Activated T-helper 17 cell treated with anti-CD3 and anti-CD28 coated beads, Interleukin-2, amount 50 U/mL, for 72 hours (primary cell): ENCODE measurements at regions not wholly inside any gene's neighbourhood (a gene's known extent, or its start where the extent isn't known, plus 50 kb on each side); places are given as distances from the start of the nearest gene placed in this dataset.

Experiments used
- ATAC-seq: fragments of 150-1000 bp; cut with Tn5 transposase; replicated peaks from 2 replicates; pipeline ENCODE4 v1.10.0; 2021; ENCODE audit warnings: mild to moderate bottlenecking, moderate library complexity
- H3K27ac Mint-ChIP-seq: one replicate; pipeline ENCODE4 v1.8.0; 2022; ENCODE audit warnings: mixed read lengths
- H3K27me3 Mint-ChIP-seq: one replicate; pipeline ENCODE4 v1.8.0; 2022; ENCODE audit warnings: mixed read lengths
- H3K36me3 Mint-ChIP-seq: one replicate; pipeline ENCODE4 v1.8.0; 2022; ENCODE audit warnings: low read depth, mild to moderate bottlenecking, mixed read lengths
- H3K4me1 Mint-ChIP-seq: one replicate; pipeline ENCODE4 v1.8.0; 2022; ENCODE audit warnings: mixed read lengths
- H3K4me3 Mint-ChIP-seq: one replicate; pipeline ENCODE4 v1.8.0; 2022; ENCODE audit warnings: mild to moderate bottlenecking, mixed read lengths
- H3K9me3 Mint-ChIP-seq: one replicate; pipeline ENCODE4 v1.8.0; 2022; ENCODE audit warnings: mixed read lengths

DNA sequence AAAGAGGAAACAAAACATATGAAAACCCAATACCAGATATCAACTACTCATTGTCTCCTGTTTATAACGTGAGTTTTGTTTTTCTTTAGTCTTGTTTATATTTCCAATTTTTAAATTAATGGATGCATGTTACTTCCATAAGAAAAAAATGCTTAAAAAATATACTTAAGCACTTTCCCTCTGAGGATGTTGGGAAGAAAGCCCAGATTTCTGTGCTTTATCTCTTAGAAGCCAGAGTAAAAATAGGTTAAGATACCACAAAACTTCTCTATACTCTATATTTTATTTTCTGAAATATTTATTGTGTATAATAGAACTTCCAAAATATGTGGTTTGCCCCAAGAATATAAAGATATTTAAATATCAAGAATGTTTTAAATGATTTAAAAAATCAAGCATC, 633.9 kb downstream of the STK39 start:
- no peak overlapping the region for H3K4me3 Mint-ChIP-seq
- H3K36me3 Mint-ChIP-seq = no peaks in the 10 kb centered on the region
- ATAC-seq = no peak
- no peaks in the 10 kb centered on the region for H3K27me3 Mint-ChIP-seq
- H3K4me1 Mint-ChIP-seq = no peaks in the 10 kb centered on the region
- H3K27ac Mint-ChIP-seq = no peak overlapping the region
- H3K9me3 Mint-ChIP-seq = no peaks in the 10 kb centered on the region

DNA sequence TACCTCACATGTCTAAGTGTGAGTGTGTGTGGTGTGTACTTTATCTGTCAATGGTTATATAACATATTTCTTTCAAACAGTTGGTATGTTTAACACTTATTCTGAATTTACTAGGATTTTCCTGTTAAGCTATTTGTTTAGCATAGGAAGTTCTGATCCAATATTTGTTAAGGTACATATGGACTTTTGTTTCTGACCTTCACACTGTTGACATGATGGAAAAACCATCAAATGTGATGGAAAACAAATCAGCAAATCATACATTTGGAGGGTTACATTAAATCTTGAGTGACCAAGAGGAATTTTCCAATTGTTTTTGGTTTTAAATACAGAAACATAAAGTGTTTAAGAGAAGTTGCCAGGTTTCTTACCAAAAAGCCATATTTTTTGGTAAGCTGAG, 638.9 kb downstream of the STK39 start:
- H3K27ac Mint-ChIP-seq = no peak overlapping the region
- H3K27me3 Mint-ChIP-seq = no peaks in the 10 kb centered on the region
- no peak for ATAC-seq
- no peak overlapping the region for H3K4me3 Mint-ChIP-seq
- H3K4me1 Mint-ChIP-seq = no peaks in the 10 kb centered on the region
- H3K36me3 Mint-ChIP-seq = no peaks in the 10 kb centered on the region
- H3K9me3 Mint-ChIP-seq = no peaks in the 10 kb centered on the region

DNA sequence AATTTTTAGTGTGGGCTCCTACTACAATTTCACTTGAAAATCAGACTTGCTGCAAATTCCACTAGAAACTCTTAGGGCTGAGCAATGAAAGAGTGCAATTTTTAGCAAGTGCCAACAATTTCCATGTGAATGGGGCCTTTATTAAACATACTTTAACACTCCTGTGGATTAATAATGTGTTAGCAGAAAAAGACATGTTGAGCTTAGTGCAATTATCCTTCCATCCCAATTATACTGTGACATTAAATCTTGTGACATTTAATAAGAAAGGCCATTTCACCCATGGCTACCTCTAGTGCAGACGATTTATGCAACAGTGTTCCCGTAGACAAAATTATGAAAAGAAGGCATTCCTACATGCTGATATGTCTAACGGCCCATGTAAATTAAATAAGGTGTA, 639.7 kb downstream of the STK39 start:
- Mint-ChIP-seq H3K27me3 (no peaks in the 10 kb centered on the region), H3K4me3 (no peak overlapping the region), H3K36me3 (no peaks in the 10 kb centered on the region), H3K4me1 (no peaks in the 10 kb centered on the region), H3K27ac (no peak overlapping the region), H3K9me3 (no peaks in the 10 kb centered on the region)
- ATAC-seq = no peak

DNA sequence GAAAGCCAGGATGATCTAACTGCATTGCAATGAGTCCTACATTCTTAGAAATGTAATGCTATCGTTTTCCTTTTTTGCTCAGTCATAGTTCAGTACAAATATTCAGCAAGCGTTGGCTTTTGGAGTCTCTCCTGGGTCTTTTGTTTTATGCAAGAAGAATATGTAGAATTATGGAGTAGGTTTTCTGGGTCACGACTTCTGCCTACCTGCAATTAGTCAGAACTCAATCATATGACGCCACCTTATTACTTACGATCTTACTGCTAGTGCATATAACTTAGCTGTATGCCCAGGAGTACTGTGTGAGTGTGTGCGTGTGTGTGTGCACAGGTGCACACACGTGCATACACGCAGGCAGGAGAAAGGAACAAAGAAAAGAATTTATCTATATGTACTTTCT, 640.2 kb downstream of the STK39 start:
- no peak overlapping the region for H3K27ac Mint-ChIP-seq
- ATAC-seq = no peak
- no peaks in the 10 kb centered on the region for H3K9me3 Mint-ChIP-seq
- no peak overlapping the region for H3K4me3 Mint-ChIP-seq
- H3K36me3 Mint-ChIP-seq = no peaks in the 10 kb centered on the region
- H3K27me3 Mint-ChIP-seq = no peaks in the 10 kb centered on the region
- H3K4me1 Mint-ChIP-seq = no peaks in the 10 kb centered on the region

DNA sequence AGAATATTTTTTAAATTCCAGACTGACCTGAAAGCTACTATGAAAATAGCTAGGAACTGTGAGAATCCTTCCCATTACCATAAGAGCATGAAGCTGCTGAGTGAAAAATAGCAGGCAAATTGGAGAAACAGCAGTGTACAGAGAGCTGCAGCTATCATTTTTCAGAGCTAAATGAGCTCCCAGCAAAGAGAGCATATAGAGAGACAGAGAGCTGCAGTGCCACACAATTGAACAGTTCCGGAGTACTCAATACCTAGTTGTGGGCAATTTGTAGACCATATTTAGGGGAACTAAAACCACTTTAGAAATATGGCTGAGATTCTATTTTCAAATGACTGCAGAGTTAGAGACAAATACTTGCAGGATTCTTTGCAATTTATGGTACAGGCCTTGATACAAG, 645.3 kb downstream of the STK39 start:
- Mint-ChIP-seq H3K36me3 (no peaks in the 10 kb centered on the region), H3K9me3 (no peaks in the 10 kb centered on the region), H3K4me3 (no peak overlapping the region), H3K4me1 (no peaks in the 10 kb centered on the region), H3K27me3 (no peaks in the 10 kb centered on the region), H3K27ac (no peak overlapping the region)
- no peak for ATAC-seq

DNA sequence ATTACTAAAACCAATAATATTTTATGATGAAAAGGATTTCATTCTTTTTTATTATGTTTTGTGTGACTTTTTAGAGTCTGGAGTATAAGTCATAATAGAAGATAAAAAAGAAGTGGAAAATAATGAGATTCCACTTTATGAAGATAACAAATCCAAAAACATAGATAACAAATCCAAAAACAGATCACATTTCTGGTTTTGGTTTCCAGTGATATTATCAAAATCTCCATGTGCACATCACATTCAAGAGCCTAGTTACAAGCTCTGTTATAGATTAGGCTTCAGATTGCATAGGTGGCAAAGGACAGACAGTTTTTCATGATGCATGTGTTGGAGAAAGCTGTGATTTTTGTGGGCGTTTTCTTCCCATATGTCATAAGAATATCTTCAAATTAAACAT, 648.2 kb downstream of the STK39 start:
- Mint-ChIP-seq H3K27ac (no peak overlapping the region), H3K9me3 (no peaks in the 10 kb centered on the region), H3K36me3 (no peaks in the 10 kb centered on the region)

DNA sequence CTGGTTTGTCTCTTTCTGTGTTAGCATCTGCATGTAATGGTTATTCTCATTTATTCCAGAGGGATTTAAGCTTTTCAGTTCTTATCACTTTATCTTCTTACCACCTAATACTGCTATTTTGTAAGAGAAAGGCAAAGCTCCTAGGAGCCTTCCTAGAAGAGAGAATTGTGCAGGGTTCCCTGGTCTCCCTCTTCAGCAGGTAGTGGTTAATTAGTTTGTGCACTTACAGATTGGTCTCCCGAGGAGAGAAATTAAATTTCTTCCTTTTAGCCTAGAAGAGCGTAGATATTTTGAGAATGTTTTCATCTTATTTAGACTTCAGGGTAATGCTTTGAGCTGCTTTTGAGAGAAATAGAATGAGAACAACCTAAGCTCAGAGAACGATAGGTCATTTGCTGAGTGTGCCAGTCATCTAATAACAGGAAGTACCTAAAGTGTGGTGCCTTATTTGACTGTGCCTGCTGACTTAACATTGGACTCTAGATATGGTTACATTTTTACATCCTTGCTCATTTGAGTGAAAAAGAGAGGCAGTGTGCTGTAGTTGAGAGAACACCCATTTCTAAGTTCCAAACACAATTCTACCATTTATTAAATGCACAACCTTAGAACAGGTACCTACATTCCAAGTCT, 651.4 kb downstream of the STK39 start:
- no peak overlapping the region for H3K27ac Mint-ChIP-seq
- H3K9me3 Mint-ChIP-seq = no peaks in the 10 kb centered on the region
- no peaks in the 10 kb centered on the region for H3K4me1 Mint-ChIP-seq
- H3K4me3 Mint-ChIP-seq = no peak overlapping the region
- H3K36me3 Mint-ChIP-seq = no peaks in the 10 kb centered on the region
- H3K27me3 Mint-ChIP-seq = no peaks in the 10 kb centered on the region
- no peak for ATAC-seq

More for the DNA sequence above, 648.2 kb downstream of the STK39 start:
- H3K4me1 Mint-ChIP-seq = no peaks in the 10 kb centered on the region
- no peaks in the 10 kb centered on the region for H3K27me3 Mint-ChIP-seq
- no peak overlapping the region for H3K4me3 Mint-ChIP-seq
- ATAC-seq = no peak

DNA sequence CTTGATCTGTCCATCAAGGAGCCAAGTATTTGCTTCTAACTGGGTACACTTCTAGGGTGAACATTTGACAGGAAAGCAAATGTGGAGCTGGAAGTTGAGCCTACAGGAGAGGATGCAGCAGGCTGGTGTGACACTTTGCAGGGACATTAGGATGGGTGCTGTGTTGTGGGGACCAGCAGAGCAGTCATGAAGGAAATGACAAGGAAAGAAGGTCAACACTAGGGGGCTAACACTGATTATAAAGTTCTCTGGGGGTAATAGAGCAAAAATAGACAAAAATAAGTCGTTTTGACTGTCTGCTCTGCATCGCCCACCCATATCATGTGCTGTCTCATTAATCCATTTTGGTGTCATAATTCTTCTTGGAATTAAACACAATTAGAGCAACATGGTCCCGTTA, 652.4 kb downstream of the STK39 start:
- no peak overlapping the region for H3K27ac Mint-ChIP-seq
- H3K4me3 Mint-ChIP-seq = no peak overlapping the region
- ATAC-seq = no peak
- no peaks in the 10 kb centered on the region for H3K9me3 Mint-ChIP-seq
- H3K36me3 Mint-ChIP-seq = no peaks in the 10 kb centered on the region
- H3K27me3 Mint-ChIP-seq = no peaks in the 10 kb centered on the region
- H3K4me1 Mint-ChIP-seq = no peaks in the 10 kb centered on the region

DNA sequence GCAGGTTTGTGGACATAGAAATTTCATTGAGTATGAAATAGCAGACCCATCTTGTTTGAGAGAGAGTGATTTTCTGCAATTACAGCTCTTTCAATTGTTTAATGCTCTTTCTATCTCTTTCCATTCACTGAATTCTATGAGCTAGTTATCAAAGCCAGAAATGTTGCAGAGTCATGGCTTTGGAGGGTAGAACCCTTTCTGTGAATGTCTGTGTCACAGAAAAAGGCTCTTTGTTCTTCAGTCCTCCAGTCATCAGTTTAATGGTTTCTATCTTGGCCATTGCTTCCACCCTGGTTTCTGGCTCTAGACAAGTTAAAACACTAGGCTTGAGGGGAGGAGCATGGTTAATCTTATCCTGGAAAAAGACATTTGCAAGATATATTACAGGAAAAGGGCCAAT, 655.0 kb downstream of the STK39 start:
- Mint-ChIP-seq H3K9me3 (no peaks in the 10 kb centered on the region), H3K27me3 (no peaks in the 10 kb centered on the region), H3K36me3 (no peaks in the 10 kb centered on the region), H3K27ac (no peak overlapping the region), H3K4me1 (no peaks in the 10 kb centered on the region), H3K4me3 (no peak overlapping the region)
- no peak for ATAC-seq

DNA sequence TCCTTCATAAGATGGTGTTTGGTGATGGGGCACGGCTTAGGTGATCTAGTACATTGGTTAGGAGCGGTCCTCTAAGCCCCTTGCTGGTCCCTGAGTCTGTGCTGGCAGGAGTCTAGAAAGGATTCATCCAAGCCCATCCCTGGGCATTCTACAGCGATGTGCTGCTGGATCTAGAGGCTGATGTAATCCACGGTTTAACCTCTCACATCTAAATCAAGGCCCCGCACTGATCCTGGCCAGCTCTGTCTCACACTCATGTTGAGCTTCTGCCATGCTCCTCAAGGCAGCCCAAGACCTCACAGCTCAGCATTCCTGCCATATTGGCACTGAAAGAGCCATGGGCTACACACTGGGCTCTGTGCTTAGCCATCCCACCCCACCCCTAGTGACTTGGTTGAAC, 664.8 kb downstream of the STK39 start:
- no peak overlapping the region for H3K27ac Mint-ChIP-seq
- peaks cover 4% of the 10 kb centered on the region for H3K27me3 Mint-ChIP-seq
- H3K36me3 Mint-ChIP-seq = no peaks in the 10 kb centered on the region
- H3K9me3 Mint-ChIP-seq = no peaks in the 10 kb centered on the region
- no peak overlapping the region for H3K4me3 Mint-ChIP-seq
- no peaks in the 10 kb centered on the region for H3K4me1 Mint-ChIP-seq
- ATAC-seq = no peak

DNA sequence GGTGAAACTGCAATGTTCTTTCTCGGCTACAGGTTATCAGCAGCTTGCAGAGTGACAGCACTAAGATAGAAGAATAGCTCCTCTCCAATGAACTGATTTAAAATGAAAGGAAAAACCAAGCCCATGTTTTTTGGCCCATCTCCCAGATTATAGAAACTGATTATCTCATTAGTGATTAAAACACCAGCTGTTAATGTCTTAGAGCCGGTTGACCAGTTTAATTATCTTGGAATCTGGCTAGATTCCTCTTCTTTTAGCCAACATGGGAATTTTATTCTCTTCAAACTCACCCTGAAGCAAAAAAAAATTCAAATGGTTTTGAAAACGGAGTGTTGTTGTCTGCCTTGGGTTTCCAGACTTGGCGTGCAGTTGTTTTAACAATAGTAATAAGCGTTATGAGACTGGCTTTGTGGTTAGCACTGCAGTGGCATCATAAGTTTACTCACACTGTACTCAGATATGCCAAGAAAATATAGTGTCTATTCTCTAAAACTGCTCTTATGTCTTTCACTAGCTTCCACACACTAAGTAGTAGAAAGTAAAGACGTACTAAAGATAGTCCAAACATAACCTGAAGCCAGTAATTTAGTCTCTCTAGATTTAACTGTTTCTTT, 665.3 kb downstream of the STK39 start:
- Mint-ChIP-seq H3K27me3 (peaks cover 4% of the 10 kb centered on the region), H3K27ac (no peak overlapping the region), H3K9me3 (no peaks in the 10 kb centered on the region), H3K4me3 (no peak overlapping the region), H3K36me3 (no peaks in the 10 kb centered on the region), H3K4me1 (no peaks in the 10 kb centered on the region)
- no peak for ATAC-seq

DNA sequence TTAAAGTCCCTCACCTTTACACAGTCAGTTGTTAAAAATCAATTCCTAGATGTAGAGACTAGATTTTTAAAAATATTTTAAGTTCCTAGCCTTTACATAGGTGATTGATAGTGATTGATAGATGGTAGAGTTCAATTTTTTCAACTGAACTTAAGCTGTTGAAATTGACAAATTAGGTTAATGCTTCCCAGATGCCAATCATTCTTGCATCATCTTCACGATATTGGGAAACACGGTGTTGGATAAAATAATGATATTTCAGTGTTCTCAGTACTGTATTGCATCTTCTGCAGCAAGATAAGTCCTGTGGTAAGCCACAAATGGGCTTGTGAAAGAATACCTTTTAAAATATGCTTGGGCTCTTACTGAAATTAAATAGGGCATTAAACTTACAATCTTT, 667.6 kb downstream of the STK39 start:
- H3K27ac Mint-ChIP-seq = no peak overlapping the region
- no peak for ATAC-seq
- no peaks in the 10 kb centered on the region for H3K9me3 Mint-ChIP-seq
- H3K4me3 Mint-ChIP-seq = no peak overlapping the region
- no peaks in the 10 kb centered on the region for H3K4me1 Mint-ChIP-seq
- no peaks in the 10 kb centered on the region for H3K36me3 Mint-ChIP-seq
- peaks cover 4% of the 10 kb centered on the region for H3K27me3 Mint-ChIP-seq

DNA sequence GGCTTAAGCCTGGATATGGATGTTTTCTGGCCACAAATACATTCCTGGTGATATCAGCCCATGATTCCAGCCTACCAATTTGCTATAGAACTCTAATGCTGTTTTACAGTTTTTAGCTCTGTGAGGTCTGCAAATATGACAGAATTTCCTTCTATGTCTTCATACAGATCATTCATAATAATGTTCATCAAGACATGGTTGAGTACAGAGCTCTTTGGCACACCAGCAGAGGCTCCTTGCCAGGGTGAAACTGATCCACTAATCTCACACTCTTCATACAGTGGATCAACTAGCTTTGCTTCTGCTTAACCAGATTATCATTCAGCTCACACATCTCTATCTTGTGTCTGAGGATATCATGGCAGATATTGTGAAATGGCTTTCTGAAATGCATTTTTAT, 672.1 kb downstream of the STK39 start:
- Mint-ChIP-seq H3K27ac (no peak overlapping the region), H3K27me3 (no peaks in the 10 kb centered on the region), H3K4me3 (no peak overlapping the region), H3K4me1 (no peaks in the 10 kb centered on the region), H3K9me3 (no peaks in the 10 kb centered on the region), H3K36me3 (no peaks in the 10 kb centered on the region)
- no peak for ATAC-seq

DNA sequence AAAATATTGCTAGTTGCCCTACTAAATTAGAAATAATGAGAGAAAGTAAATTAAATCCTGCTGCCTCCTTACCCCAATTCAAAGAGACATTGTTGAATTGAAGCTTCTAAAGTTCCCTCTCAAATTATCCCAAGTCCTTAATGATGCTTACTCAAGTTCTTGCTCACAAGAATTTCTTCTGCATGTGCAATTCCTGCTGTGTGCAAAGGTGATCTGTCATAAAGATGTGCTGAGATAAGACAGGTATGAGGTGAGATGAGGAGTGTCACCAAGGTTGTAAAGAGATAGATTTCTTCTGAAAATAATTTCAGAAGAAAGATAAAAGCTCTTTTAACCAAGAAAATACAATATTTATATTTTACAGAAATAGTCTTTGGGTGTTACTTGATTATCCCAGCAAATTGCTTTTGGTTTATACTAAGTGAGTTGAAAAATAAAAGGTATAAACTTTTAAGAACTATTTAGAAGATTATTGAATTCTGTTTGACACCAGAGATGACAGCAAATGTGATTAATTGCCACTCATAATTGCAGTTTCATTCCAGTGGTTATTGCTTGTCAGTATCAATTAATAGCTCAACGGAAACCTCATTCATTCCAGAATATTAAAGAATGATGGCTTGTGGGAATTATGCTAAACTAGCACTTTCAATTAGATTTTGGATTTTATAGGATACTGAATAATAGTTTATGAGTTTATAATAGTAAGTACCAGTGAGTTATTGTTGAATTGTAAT, 674.3 kb downstream of the STK39 start:
- Mint-ChIP-seq H3K4me3 (no peak overlapping the region), H3K36me3 (no peaks in the 10 kb centered on the region), H3K27ac (no peak overlapping the region), H3K9me3 (no peaks in the 10 kb centered on the region), H3K27me3 (peaks cover 3% of the 10 kb centered on the region), H3K4me1 (no peaks in the 10 kb centered on the region)
- no peak for ATAC-seq

DNA sequence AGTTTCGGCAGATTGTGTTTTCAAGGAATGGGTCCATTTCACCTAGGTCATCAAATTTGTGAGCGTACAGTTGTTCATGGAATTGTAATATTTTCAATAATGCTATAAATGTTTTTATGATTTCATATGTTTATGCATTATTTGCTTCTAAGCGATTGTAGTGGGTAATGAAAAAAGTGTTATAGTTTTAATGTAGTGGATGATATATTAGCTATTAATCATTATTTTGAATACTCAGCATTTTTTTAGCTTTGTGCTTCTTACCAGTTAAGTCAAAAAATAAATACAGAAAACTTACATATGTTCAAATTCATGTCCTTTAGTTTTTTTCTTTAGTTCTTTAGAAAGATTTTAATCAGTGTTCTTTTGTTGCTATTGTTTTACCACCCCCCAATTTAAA, 677.0 kb downstream of the STK39 start:
- no peak overlapping the region for H3K27ac Mint-ChIP-seq
- no peak overlapping the region for H3K4me3 Mint-ChIP-seq
- peaks cover 3% of the 10 kb centered on the region for H3K27me3 Mint-ChIP-seq
- H3K9me3 Mint-ChIP-seq = peaks cover 5% of the 10 kb centered on the region
- H3K36me3 Mint-ChIP-seq = no peaks in the 10 kb centered on the region
- no peaks in the 10 kb centered on the region for H3K4me1 Mint-ChIP-seq
- no peak for ATAC-seq
